Hepatocyte (in vitro differentiated cells): ENCODE measurements at regions not wholly inside any gene's neighbourhood (a gene's known extent, or its start where the extent isn't known, plus 50 kb on each side); places are given as distances from the start of the nearest gene placed in this dataset.

Source experiments
- CTCF ChIP-seq: fragments of 200-600 bp; sonication (generic); IDR thresholded peaks from 2 replicates; pipeline ENCODE4 v1.5.1; 2016; ENCODE audit warnings: antibody characterized with exemption, mild to moderate bottlenecking; ENCODE audit not compliant: poor library complexity
- EZH2 ChIP-seq: fragments of 200-600 bp; sonication (generic); IDR thresholded peaks from 2 replicates; pipeline ENCODE4 v1.6.1; 2016; ENCODE audit warnings: antibody characterized with exemption, mild to moderate bottlenecking, borderline replicate concordance
- EZH2phosphoT487 ChIP-seq: fragments of 200-600 bp; sonication (generic); IDR thresholded peaks from one replicate; pipeline ENCODE4 v1.6.1; 2018; ENCODE audit warnings: antibody characterized with exemption, mild to moderate bottlenecking, low read depth, moderate library complexity; ENCODE audit not compliant: unreplicated experiment, severe bottlenecking

- TF ChIP-seq EZH2 (no peak), CTCF (no peak), EZH2phosphoT487 (no peak)
Measured at GRCh38 chr15:46677491-46677890, 1039.8 kb upstream of the SEMA6D start.
